PC-9 (cell line): ENCODE measurements at regions not wholly inside any gene's neighbourhood (a gene's known extent, or its start where the extent isn't known, plus 50 kb on each side); places are given as distances from the start of the nearest gene placed in this dataset.

Source experiments
- CTCF ChIP-seq: fragments of 200-600 bp; sonication (generic); conservative IDR thresholded peaks from 2 replicates; pipeline ENCODE4 v1.6.1; 2017; ENCODE audit warnings: mixed run types, antibody characterized with exemption, mild to moderate bottlenecking, moderate library complexity
- EZH2 ChIP-seq: fragments of 200-600 bp; sonication (generic); IDR thresholded peaks from 2 replicates; pipeline ENCODE4 v1.8.0; 2017; ENCODE audit warnings: antibody characterized with exemption, low read depth

GRCh38 chr7:128154504-128154903 lies 86.6 kb upstream of the LEP start:
- TF ChIP-seq CTCF (no peak), EZH2 (no peak)
